ENCODE measurements at regions not wholly inside any gene's neighbourhood (a gene's known extent, or its start where the extent isn't known, plus 50 kb on each side); places are given as distances from the start of the nearest gene placed in this dataset.

GRCh38 chr12:128088926-128089325 is 178.0 kb upstream of the TMEM132C start:
- TF ChIP-seq CTCF (IDR thresholded peaks at IDR 0.05) (no peak), EZH2 (IDR thresholded peaks at IDR 0.05) (no peak), EZH2phosphoT487 (IDR thresholded peaks at IDR 0.05) (no peak)
